Progenitor cell of endocrine pancreas (in vitro differentiated cells): ENCODE measurements at regions not wholly inside any gene's neighbourhood (a gene's known extent, or its start where the extent isn't known, plus 50 kb on each side); places are given as distances from the start of the nearest gene placed in this dataset.

Source experiments
- DNase-seq: peaks from one replicate; pipeline ENCODE4 v3.0.0; 2021; ENCODE audit warnings: low spot score; ENCODE audit not compliant: unreplicated experiment
- H3K27ac Mint-ChIP-seq: 2 replicates; pipeline ENCODE4 v1.8.0; 2021; ENCODE audit warnings: mild to moderate bottlenecking, moderate library complexity, mixed read lengths
- H3K27me3 Mint-ChIP-seq: 2 replicates; pipeline ENCODE4 v1.8.0; 2021; ENCODE audit warnings: mixed read lengths
- H3K36me3 Mint-ChIP-seq: 2 replicates; pipeline ENCODE4 v1.8.0; 2022; ENCODE audit warnings: mixed read lengths; ENCODE audit not compliant: insufficient read depth
- H3K4me1 Mint-ChIP-seq: 2 replicates; pipeline ENCODE4 v1.8.0; 2021; ENCODE audit warnings: low read depth, mixed read lengths
- H3K4me3 Mint-ChIP-seq: 2 replicates; pipeline ENCODE4 v1.8.0; 2021; ENCODE audit warnings: low read depth, mild to moderate bottlenecking, moderate library complexity, mixed read lengths
- H3K9me3 Mint-ChIP-seq: 2 replicates; pipeline ENCODE4 v1.8.0; 2021; ENCODE audit warnings: low read depth, mixed read lengths
- TF ChIP-seq, protein P1 (sequence below): fragments of 200-600 bp; sonication (generic); IDR thresholded peaks from one replicate; pipeline ENCODE4 v1.5.0; 2021; ENCODE audit warnings: antibody characterized with exemption, mild to moderate bottlenecking; ENCODE audit not compliant: unreplicated experiment

DNA sequence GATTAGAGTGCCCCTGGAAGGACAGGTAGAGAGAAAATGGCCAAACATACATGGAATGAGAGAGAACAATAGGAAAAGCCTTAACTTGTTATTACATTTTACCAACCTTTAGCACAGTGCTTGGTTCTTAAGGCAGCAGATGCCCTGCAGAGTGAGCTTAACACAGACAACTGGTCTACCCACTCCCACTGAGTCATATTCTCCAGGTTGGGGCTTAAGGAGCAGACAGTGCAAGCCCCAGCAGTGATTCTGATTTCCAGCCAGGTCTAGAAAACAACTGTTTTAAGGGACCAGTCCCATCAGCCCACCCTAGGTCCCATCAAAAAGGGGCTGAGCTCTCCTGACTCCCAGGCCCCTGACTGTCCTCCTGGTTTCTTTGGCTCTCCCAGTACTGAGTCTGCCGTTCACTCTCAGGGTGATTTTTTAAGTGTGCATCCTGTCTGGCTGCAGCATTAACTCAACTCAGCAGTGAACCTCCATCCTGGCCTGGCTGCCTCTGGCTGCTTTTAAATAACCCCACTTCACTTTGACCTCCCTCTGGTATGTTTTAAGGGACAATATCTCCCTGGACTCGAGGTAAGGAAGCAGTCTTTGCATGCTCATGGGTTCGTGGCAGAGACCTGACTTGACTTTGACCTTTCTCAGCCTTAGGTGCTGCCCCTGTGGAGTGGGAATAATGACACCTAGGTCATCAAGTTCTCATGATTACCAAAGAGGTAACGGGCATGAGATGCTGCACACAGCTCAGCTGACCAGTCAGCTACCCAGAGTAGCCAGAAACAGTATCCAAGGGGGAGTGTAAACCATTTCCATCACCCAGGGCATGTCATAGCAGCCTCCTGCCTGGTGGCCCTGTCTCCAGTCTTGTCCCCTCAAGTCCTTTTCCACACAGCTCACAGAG lies 210.7 kb upstream of the PWP1 start:
- no peaks in the 10 kb centered on the region for H3K4me1 Mint-ChIP-seq
- H3K4me3 Mint-ChIP-seq: no peak overlapping the region
- no peaks in the 10 kb centered on the region for H3K9me3 Mint-ChIP-seq
- no peaks in the 10 kb centered on the region for H3K36me3 Mint-ChIP-seq
- TF ChIP-seq, protein P1, sequence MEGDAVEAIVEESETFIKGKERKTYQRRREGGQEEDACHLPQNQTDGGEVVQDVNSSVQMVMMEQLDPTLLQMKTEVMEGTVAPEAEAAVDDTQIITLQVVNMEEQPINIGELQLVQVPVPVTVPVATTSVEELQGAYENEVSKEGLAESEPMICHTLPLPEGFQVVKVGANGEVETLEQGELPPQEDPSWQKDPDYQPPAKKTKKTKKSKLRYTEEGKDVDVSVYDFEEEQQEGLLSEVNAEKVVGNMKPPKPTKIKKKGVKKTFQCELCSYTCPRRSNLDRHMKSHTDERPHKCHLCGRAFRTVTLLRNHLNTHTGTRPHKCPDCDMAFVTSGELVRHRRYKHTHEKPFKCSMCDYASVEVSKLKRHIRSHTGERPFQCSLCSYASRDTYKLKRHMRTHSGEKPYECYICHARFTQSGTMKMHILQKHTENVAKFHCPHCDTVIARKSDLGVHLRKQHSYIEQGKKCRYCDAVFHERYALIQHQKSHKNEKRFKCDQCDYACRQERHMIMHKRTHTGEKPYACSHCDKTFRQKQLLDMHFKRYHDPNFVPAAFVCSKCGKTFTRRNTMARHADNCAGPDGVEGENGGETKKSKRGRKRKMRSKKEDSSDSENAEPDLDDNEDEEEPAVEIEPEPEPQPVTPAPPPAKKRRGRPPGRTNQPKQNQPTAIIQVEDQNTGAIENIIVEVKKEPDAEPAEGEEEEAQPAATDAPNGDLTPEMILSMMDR: no peak
- H3K27ac Mint-ChIP-seq: no peak overlapping the region
- DNase-seq: no peak
- peaks cover 24% of the 10 kb centered on the region for H3K27me3 Mint-ChIP-seq

DNA sequence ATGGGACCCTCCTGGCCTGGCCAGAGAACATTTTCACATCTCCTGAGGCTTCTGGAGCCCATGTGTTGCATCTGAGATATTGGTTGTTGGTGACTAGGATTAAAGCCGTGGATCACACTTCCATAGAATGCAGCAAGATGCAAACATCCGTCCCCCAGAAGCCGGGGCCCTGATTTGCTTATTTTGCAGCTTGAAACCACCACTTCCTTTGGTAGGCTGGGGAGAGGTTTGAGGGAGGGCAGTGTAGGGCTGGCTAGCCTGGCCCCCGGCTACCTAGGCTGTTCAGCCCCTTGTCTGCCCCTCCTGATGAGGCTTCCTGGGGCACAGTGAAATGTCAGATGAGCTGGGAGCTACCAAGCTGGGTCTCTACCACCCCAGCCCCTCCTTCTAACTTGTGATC lies 209.7 kb upstream of the PWP1 start:
- no peaks in the 10 kb centered on the region for H3K36me3 Mint-ChIP-seq
- H3K27ac Mint-ChIP-seq: no peak overlapping the region
- peaks cover 24% of the 10 kb centered on the region for H3K27me3 Mint-ChIP-seq
- peaks cover 5% of the 10 kb centered on the region for H3K4me1 Mint-ChIP-seq
- H3K9me3 Mint-ChIP-seq: no peaks in the 10 kb centered on the region
- TF ChIP-seq, protein P1: no peak
- no peak for DNase-seq
- H3K4me3 Mint-ChIP-seq: no peak overlapping the region

DNA sequence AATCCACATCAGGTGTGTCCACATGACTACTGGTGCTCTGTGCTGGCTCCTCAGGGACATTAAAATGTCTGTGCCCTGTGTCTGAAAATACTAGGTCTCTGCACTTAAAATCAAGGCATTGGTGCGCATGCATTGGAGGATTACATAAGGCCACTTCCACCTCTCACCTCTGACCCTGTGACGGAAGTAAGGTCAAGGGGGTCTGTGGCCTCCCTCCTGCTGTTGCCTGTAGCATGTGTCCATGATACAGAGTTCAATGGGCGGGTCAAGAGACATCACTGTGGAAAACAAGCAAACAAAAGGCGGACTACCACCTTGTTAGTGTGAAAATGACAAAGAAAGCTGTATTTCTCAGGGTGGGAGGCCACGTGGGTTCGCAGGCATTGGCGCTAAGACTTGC lies 208.6 kb upstream of the PWP1 start:
- no peak for DNase-seq
- Mint-ChIP-seq H3K4me3 (no peak overlapping the region), H3K36me3 (no peaks in the 10 kb centered on the region), H3K9me3 (no peaks in the 10 kb centered on the region), H3K4me1 (peaks cover 6% of the 10 kb centered on the region), H3K27me3 (peaks cover 18% of the 10 kb centered on the region), H3K27ac (no peak overlapping the region)
- TF ChIP-seq, protein P1: no peak

DNA sequence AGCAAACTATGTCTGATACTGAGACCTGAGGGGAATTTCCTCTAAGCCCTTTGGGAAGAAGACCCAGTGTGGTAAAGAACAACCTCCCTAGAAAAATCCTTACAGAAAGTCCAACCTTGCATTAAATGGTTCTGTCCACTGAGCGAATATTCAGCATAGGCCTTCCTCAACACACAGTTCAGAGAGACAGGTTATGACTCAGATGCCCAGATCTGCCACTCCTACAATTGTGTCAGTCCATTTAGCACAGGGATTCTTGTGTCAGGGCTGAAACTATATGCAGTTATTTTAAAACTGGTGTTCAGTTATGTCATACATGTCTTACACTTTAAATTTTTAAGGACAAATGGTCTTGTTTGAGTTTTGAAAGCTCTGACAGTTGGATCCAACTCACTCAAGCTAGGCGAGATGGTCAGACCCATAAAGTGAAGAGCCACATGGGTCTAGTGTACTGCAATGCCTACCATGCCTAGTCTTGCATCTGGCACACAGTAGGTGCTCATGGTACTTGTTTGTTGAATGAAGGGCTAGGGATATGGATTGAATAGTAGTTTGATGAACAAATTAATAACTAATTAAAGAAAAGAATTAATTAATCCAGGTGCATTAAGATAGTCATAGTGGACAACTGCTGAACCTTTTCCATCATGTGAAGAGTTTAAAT lies 207.5 kb upstream of the PWP1 start:
- Mint-ChIP-seq H3K4me1 (peaks cover 6% of the 10 kb centered on the region), H3K36me3 (no peaks in the 10 kb centered on the region), H3K9me3 (no peaks in the 10 kb centered on the region), H3K4me3 (no peak overlapping the region), H3K27me3 (peaks cover 19% of the 10 kb centered on the region), H3K27ac (no peak overlapping the region)
- TF ChIP-seq, protein P1: no peak
- no peak for DNase-seq

DNA sequence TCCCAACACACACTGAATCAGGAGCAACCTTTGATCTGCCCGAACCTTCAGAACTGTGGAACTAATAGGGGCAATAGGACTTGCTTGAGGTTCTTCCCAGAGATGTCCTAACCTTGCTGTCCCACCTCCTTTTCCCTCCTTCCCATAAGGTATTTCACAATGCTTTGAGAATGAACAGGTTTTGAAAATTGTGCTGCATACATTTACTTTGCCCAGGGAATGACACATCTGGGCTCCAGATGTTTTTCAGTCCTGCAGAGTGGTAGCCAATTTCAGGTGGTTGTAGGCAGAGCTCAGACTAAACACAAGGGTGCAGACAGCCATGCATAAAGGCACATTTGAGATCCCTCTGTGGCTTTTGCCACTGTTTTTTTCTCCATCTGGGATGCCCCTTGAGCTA lies 206.7 kb upstream of the PWP1 start:
- H3K4me3 Mint-ChIP-seq: no peak overlapping the region
- H3K9me3 Mint-ChIP-seq: no peaks in the 10 kb centered on the region
- peaks cover 6% of the 10 kb centered on the region for H3K4me1 Mint-ChIP-seq
- TF ChIP-seq, protein P1: no peak
- H3K27ac Mint-ChIP-seq: no peak overlapping the region
- H3K27me3 Mint-ChIP-seq: peaks cover 19% of the 10 kb centered on the region
- DNase-seq: no peak
- no peaks in the 10 kb centered on the region for H3K36me3 Mint-ChIP-seq
